ENCODE measurements at regions not wholly inside any gene's neighbourhood (a gene's known extent, or its start where the extent isn't known, plus 50 kb on each side); places are given as distances from the start of the nearest gene placed in this dataset.

- no TSS peak for BruUV-seq (replicated peaks)
- Histone ChIP-seq H3K4me3 (replicated peaks in 1 of 3; ENCODE audit: insufficient read depth in 1 of 3, low read depth in 2 of 3, low read length in 3 of 3) (no peak overlapping the region), H3K9me3 (ENCODE audit: low read length) (no peaks in the 10 kb centered on the region), H3K27me3 (ENCODE audit: control insufficient read depth in 1 of 2, insufficient read depth in 2 of 2, low read length in 2 of 2) (peaks cover 0 to 3% of the 10 kb centered on the region in 2 experiments; a peak in 3 of 5 replicates), H3K79me2 (ENCODE audit: insufficient read depth, low read length) (no peaks in the 10 kb centered on the region), H3K4me2 (ENCODE audit: low read depth, low read length) (no peak overlapping the region), H3K4me1 (ENCODE audit: insufficient read depth, low read length) (no peaks in the 10 kb centered on the region), H2AFZ (ENCODE audit: low read length) (no peak overlapping the region), H4K20me1 (ENCODE audit: insufficient read depth, low read length) (no peaks in the 10 kb centered on the region), H3K36me3 (replicated peaks in 1 of 2; ENCODE audit: control insufficient read depth in 1 of 2, insufficient read depth in 2 of 2, low read length in 2 of 2) (no peaks in the 10 kb centered on the region), H3K9ac (ENCODE audit: insufficient read depth, low read depth, low read length) (no peak overlapping the region), H3K27ac (ENCODE audit: extremely low read length, insufficient read depth, low read length) (no peak overlapping the region)
- FAIRE-seq = no peak
- POLR2A ChIA-PET = no interaction called here
- in situ Hi-C loops (cut with HindIII; ENCODE audit: extremely low pct_ligation_motif_present, low pct_unique_long_range_greater_than_20kb) = no loop called here
- CTCF ChIA-PET (ENCODE audit: low intra/inter-chr PET ratio, low total read pairs) = no interaction called here
- intact Hi-C loops (cut with micrococcal nuclease; ENCODE audit: unreplicated experiment) = no loop called here
- no peak for DNase-seq (ENCODE audit: low spot score)
- ATAC-seq = no peak
- WGBS (ENCODE audit: low lambda C conversion rate) = 22% methylated on average over 7 of the region's 7 CpGs
- TF ChIP-seq FOXM1 (CRISPR knock-in tag; IDR thresholded peaks at IDR 0.05) = no peak
- TF ChIP-seq, protein P1, sequence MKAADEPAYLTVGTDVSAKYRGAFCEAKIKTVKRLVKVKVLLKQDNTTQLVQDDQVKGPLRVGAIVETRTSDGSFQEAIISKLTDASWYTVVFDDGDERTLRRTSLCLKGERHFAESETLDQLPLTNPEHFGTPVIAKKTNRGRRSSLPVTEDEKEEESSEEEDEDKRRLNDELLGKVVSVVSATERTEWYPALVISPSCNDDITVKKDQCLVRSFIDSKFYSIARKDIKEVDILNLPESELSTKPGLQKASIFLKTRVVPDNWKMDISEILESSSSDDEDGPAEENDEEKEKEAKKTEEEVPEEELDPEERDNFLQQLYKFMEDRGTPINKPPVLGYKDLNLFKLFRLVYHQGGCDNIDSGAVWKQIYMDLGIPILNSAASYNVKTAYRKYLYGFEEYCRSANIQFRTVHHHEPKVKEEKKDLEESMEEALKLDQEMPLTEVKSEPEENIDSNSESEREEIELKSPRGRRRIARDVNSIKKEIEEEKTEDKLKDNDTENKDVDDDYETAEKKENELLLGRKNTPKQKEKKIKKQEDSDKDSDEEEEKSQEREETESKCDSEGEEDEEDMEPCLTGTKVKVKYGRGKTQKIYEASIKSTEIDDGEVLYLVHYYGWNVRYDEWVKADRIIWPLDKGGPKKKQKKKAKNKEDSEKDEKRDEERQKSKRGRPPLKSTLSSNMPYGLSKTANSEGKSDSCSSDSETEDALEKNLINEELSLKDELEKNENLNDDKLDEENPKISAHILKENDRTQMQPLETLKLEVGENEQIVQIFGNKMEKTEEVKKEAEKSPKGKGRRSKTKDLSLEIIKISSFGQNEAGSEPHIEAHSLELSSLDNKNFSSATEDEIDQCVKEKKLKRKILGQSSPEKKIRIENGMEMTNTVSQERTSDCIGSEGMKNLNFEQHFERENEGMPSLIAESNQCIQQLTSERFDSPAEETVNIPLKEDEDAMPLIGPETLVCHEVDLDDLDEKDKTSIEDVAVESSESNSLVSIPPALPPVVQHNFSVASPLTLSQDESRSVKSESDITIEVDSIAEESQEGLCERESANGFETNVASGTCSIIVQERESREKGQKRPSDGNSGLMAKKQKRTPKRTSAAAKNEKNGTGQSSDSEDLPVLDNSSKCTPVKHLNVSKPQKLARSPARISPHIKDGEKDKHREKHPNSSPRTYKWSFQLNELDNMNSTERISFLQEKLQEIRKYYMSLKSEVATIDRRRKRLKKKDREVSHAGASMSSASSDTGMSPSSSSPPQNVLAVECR (CRISPR knock-in tag; IDR thresholded peaks at IDR 0.05; ENCODE audit: borderline replicate concordance) = no peak
- TF ChIP-seq ZBTB38 (CRISPR knock-in tag; IDR thresholded peaks at IDR 0.05) = no peak
- no peak for TF ChIP-seq SMYD3 (CRISPR knock-in tag; IDR thresholded peaks at IDR 0.05)
- TF ChIP-seq, protein P2, sequence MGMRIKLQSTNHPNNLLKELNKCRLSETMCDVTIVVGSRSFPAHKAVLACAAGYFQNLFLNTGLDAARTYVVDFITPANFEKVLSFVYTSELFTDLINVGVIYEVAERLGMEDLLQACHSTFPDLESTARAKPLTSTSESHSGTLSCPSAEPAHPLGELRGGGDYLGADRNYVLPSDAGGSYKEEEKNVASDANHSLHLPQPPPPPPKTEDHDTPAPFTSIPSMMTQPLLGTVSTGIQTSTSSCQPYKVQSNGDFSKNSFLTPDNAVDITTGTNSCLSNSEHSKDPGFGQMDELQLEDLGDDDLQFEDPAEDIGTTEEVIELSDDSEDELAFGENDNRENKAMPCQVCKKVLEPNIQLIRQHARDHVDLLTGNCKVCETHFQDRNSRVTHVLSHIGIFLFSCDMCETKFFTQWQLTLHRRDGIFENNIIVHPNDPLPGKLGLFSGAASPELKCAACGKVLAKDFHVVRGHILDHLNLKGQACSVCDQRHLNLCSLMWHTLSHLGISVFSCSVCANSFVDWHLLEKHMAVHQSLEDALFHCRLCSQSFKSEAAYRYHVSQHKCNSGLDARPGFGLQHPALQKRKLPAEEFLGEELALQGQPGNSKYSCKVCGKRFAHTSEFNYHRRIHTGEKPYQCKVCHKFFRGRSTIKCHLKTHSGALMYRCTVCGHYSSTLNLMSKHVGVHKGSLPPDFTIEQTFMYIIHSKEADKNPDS (CRISPR knock-in tag; IDR thresholded peaks at IDR 0.05) = no peak
- TF ChIP-seq, protein P3, sequence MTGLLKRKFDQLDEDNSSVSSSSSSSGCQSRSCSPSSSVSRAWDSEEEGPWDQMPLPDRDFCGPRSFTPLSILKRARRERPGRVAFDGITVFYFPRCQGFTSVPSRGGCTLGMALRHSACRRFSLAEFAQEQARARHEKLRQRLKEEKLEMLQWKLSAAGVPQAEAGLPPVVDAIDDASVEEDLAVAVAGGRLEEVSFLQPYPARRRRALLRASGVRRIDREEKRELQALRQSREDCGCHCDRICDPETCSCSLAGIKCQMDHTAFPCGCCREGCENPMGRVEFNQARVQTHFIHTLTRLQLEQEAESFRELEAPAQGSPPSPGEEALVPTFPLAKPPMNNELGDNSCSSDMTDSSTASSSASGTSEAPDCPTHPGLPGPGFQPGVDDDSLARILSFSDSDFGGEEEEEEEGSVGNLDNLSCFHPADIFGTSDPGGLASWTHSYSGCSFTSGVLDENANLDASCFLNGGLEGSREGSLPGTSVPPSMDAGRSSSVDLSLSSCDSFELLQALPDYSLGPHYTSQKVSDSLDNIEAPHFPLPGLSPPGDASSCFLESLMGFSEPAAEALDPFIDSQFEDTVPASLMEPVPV (CRISPR knock-in tag; IDR thresholded peaks at IDR 0.05) = no peak
- no peak for TF ChIP-seq ZFP36 (IDR thresholded peaks at IDR 0.05; ENCODE audit: borderline replicate concordance, low read depth, low read length, partially characterized antibody)
- no peak for TF ChIP-seq CTCF (CRISPR knock-in tag; IDR thresholded peaks at IDR 0.05)
- no peak for TF ChIP-seq SP4 (CRISPR knock-in tag; IDR thresholded peaks at IDR 0.05)
- TF ChIP-seq ZBTB42 (CRISPR knock-in tag; IDR thresholded peaks at IDR 0.05) = no peak
- TF ChIP-seq MED13 (CRISPR knock-in tag; IDR thresholded peaks at IDR 0.05) = no peak
- no peak for TF ChIP-seq TBX3 (IDR thresholded peaks at IDR 0.05; ENCODE audit: borderline replicate concordance)
- TF ChIP-seq GATAD1 (CRISPR knock-in tag; IDR thresholded peaks at IDR 0.05) = no peak
These were observed 51.4 kb upstream of the ZFP42 start for GRCh38 chr4:187944179-187944578.
